Activated T-helper 17 cell treated with anti-CD3 and anti-CD28 coated beads, Interleukin-2, amount 50 U/mL, for 72 hours (primary cell): ENCODE measurements at regions not wholly inside any gene's neighbourhood (a gene's known extent, or its start where the extent isn't known, plus 50 kb on each side); places are given as distances from the start of the nearest gene placed in this dataset.
"Not testable (repeated sequence)": the region's sequence is repeated elsewhere in the genome, so short reads cannot be mapped to it uniquely, and the experiment has no call there.

ENCODE experiments used
- ATAC-seq: fragments of 150-1000 bp; cut with Tn5 transposase; replicated peaks from 2 replicates; pipeline ENCODE4 v1.10.0; 2021; ENCODE audit warnings: mild to moderate bottlenecking, moderate library complexity
- H3K27ac Mint-ChIP-seq: one replicate; pipeline ENCODE4 v1.8.0; 2022; ENCODE audit warnings: mixed read lengths
- H3K27me3 Mint-ChIP-seq: one replicate; pipeline ENCODE4 v1.8.0; 2022; ENCODE audit warnings: mixed read lengths
- H3K36me3 Mint-ChIP-seq: one replicate; pipeline ENCODE4 v1.8.0; 2022; ENCODE audit warnings: low read depth, mild to moderate bottlenecking, mixed read lengths
- H3K4me1 Mint-ChIP-seq: one replicate; pipeline ENCODE4 v1.8.0; 2022; ENCODE audit warnings: mixed read lengths
- H3K4me3 Mint-ChIP-seq: one replicate; pipeline ENCODE4 v1.8.0; 2022; ENCODE audit warnings: mild to moderate bottlenecking, mixed read lengths
- H3K9me3 Mint-ChIP-seq: one replicate; pipeline ENCODE4 v1.8.0; 2022; ENCODE audit warnings: mixed read lengths

GRCh38 chr4:27442146-27442545, 581.5 kb downstream of the STIM2 start:
- ATAC-seq = no peak
- H3K9me3 Mint-ChIP-seq = peaks cover 5% of the 10 kb centered on the region
- H3K4me1 Mint-ChIP-seq = no peaks in the 10 kb centered on the region
- no peak overlapping the region for H3K27ac Mint-ChIP-seq
- no peak overlapping the region for H3K4me3 Mint-ChIP-seq
- H3K36me3 Mint-ChIP-seq = no peaks in the 10 kb centered on the region
- no peaks in the 10 kb centered on the region for H3K27me3 Mint-ChIP-seq

DNA sequence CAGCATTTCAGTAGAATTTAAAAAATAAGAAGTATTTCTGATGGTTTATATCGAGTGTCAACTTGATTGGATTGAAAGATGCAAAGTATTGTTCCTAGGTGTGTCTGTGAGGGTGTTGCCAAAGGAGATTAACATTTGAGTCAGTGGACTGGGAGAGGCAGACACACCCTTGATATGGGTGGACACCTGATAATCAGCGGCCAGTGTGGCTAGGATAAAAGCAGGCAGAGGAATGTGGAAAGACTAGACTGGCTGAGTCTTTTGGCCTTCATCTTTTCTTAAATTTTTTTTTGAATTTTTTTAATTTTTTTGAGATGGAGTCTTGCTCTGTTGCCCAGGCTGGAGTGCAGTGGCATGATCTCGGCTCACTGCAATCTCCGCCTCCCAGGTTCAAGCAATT, 582.0 kb downstream of the STIM2 start:
- not testable (repeated sequence) for H3K27me3 Mint-ChIP-seq, H3K27ac Mint-ChIP-seq, H3K9me3 Mint-ChIP-seq, H3K4me3 Mint-ChIP-seq, H3K36me3 Mint-ChIP-seq, ATAC-seq, H3K4me1 Mint-ChIP-seq

- no peak for ATAC-seq
- Mint-ChIP-seq H3K9me3 (peaks cover 9% of the 10 kb centered on the region), H3K36me3 (no peaks in the 10 kb centered on the region), H3K4me3 (no peak overlapping the region), H3K4me1 (no peaks in the 10 kb centered on the region), H3K27me3 (no peaks in the 10 kb centered on the region), H3K27ac (no peak overlapping the region)
Observed at GRCh38 chr4:27463816-27464215, 603.2 kb downstream of the STIM2 start.

DNA sequence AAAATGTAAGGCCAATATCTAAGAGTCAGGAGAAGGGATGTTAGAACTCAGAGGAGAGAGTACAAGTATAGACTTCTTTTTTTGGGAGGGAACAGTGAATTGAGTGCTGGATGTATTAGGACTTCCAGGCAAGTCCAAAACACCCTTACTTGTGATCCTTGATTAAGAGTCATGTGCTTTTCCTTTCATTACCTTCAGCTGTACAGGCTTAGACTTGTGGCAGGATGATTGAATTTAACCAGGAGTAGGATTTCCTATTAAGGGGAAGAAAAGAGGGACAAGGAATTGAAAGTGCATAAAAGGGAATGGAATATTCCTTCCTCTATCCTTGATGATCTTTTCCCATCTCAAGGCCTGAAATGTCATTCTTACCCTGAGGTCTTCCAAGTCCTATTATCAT, 606.7 kb downstream of the STIM2 start:
- Mint-ChIP-seq H3K36me3 (no peaks in the 10 kb centered on the region), H3K27me3 (no peaks in the 10 kb centered on the region), H3K9me3 (peaks cover 5% of the 10 kb centered on the region), H3K4me3 (no peak overlapping the region), H3K4me1 (no peaks in the 10 kb centered on the region), H3K27ac (no peak overlapping the region)
- no peak for ATAC-seq

DNA sequence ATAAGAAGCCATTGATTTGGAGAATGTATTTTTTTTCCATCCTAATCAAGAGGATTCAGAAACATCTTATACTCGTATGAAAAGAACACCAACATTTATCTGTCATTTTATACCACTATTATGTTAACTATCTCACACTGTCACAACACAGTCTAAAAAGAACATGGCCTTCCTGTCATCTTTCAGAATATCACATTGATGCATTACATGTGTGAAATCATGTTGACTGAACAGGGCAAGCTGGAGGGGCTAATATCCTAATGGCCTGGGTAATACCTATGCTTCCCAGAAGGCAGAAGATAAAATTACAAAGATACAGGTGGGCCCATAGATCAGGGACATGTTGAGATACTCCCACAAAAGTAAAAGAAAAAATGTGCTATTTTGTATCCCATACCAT, 611.7 kb downstream of the STIM2 start:
- no peak overlapping the region for H3K4me3 Mint-ChIP-seq
- no peak for ATAC-seq
- no peaks in the 10 kb centered on the region for H3K36me3 Mint-ChIP-seq
- no peak overlapping the region for H3K27ac Mint-ChIP-seq
- H3K27me3 Mint-ChIP-seq = no peaks in the 10 kb centered on the region
- no peaks in the 10 kb centered on the region for H3K9me3 Mint-ChIP-seq
- H3K4me1 Mint-ChIP-seq = no peaks in the 10 kb centered on the region

DNA sequence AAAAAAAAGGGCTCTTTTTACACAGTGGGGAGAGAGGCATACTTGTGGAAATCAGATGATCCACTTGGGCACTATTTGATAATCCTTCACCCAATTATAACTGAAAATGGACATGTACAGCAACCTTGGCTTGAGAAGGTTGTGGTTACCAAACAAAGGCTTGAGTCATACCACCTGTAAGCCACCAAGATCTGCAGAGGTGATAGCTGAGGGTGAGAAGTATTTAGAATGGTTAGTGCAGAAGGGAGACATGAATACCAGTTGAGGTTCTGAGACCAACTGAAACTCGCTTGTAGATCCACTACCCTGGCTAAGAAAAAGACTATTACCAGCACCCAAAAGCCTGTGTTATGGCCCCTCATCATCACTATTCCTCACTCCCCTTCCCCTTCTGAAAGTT, 614.0 kb downstream of the STIM2 start:
- Mint-ChIP-seq H3K27me3 (no peaks in the 10 kb centered on the region), H3K36me3 (no peaks in the 10 kb centered on the region), H3K27ac (no peak overlapping the region), H3K4me3 (no peak overlapping the region), H3K9me3 (no peaks in the 10 kb centered on the region), H3K4me1 (no peaks in the 10 kb centered on the region)
- no peak for ATAC-seq

DNA sequence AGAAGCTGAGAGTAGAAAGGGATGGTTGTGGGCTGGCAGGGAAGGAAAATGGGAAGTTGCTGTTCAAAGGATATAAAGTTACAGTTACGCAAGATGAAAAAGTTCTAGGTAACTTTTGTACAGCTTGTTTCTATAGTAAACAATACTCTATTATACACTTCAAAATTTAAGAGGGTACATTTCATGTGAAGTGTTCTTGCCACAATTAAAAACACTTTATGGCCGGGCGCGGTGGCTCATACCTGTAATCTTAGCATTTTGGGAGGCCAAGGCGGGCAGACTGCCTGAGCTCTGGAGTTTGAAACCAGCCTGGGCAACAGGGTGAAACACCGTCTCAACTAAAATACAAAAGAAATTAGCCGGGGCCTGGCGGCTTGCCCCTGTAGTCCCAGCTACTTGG, 623.6 kb downstream of the STIM2 start:
- Mint-ChIP-seq H3K36me3 (no peaks in the 10 kb centered on the region), H3K4me3 (no peak overlapping the region), H3K9me3 (no peaks in the 10 kb centered on the region), H3K27ac (no peak overlapping the region), H3K27me3 (no peaks in the 10 kb centered on the region), H3K4me1 (no peaks in the 10 kb centered on the region)
- no peak for ATAC-seq

DNA sequence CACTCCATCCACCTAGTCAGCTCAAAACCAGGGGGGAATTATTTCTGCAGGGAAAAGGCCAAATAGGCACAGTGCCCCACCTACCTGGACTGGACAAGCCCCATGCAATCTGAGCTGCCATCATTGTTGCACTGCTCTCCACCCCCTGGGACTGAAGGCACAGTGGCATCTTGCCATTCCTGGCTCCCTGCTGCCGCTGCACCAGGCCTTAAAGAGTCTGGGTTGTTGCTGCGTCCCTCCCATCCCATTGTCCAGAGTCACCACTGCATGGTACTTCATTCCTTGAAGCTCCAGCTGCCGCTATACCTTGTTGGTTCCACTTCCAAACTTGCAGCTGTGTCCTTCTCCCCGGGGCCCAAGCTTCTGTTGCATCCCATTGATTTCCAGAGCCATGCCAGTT, 629.7 kb downstream of the STIM2 start:
- no peak for ATAC-seq
- Mint-ChIP-seq H3K27me3 (no peaks in the 10 kb centered on the region), H3K9me3 (no peaks in the 10 kb centered on the region), H3K27ac (no peak overlapping the region), H3K36me3 (no peaks in the 10 kb centered on the region), H3K4me3 (no peak overlapping the region), H3K4me1 (no peaks in the 10 kb centered on the region)

DNA sequence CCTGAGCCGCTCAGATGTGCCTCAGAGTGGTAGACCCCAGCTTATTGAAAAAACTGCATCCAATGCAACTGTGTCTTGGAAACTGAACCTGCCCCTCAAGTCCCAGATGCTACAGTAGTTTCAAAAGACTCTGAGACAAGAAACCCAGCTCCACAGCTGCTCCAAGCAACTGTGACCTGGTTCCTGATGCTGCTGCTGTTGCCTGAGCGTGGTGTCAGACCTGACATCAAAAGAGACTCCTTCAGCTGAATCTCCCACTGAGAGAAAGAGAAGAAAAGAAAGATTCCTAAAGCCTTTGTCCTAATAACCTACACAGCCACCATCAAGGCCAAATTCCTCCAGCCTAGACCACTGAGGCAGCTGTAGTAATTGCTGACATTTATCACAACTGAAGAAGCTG, 630.1 kb downstream of the STIM2 start:
- no peak overlapping the region for H3K27ac Mint-ChIP-seq
- H3K4me3 Mint-ChIP-seq = no peak overlapping the region
- no peak for ATAC-seq
- no peaks in the 10 kb centered on the region for H3K9me3 Mint-ChIP-seq
- H3K36me3 Mint-ChIP-seq = no peaks in the 10 kb centered on the region
- no peaks in the 10 kb centered on the region for H3K27me3 Mint-ChIP-seq
- no peaks in the 10 kb centered on the region for H3K4me1 Mint-ChIP-seq

- no peak for ATAC-seq
- Mint-ChIP-seq H3K4me1 (no peaks in the 10 kb centered on the region), H3K27me3 (no peaks in the 10 kb centered on the region), H3K4me3 (no peak overlapping the region), H3K27ac (no peak overlapping the region), H3K36me3 (no peaks in the 10 kb centered on the region), H3K9me3 (no peaks in the 10 kb centered on the region)
Observed at GRCh38 chr4:27506401-27506800, 645.8 kb downstream of the STIM2 start.

DNA sequence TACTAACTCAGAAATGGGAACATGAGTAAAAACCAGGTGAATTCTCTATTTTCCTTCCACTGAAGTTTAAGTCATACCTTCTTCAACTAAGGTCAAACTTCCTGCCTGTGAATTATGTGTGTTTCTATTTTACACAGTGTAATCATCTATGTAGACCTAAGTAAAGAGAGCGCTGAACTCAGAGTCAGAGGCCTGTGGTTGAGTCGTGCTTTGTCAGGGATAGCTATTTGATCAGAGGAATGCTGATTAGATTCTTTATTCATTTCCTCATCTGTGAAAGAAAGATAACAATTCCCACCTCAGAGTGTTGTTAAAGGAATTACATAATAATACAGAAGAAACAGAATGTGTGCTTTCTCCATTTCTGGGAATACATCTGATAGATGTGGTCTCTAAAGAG, 654.1 kb downstream of the STIM2 start:
- no peak for ATAC-seq
- Mint-ChIP-seq H3K9me3 (no peaks in the 10 kb centered on the region), H3K4me1 (no peaks in the 10 kb centered on the region), H3K27ac (no peak overlapping the region), H3K27me3 (no peaks in the 10 kb centered on the region), H3K36me3 (no peaks in the 10 kb centered on the region), H3K4me3 (no peak overlapping the region)

DNA sequence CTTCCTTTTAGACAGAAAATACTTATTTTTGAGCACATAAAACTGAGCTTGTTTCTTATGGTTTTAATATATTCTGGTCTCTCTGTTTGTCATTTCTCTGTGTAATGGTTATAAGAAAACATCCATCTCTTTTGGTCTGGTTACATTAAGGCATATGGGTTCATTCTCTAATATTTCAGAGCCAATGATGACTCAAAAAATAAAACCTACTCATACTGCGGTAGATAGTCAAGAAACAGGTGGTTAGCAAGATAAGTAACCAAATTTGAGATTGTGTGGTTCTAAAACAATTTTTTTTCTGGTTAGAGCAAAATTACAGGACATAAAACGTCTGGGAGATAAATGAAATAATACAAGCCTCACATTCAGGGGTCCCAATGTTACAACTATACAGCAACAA, 654.5 kb downstream of the STIM2 start:
- Mint-ChIP-seq H3K4me1 (no peaks in the 10 kb centered on the region), H3K27ac (no peak overlapping the region), H3K9me3 (no peaks in the 10 kb centered on the region), H3K27me3 (no peaks in the 10 kb centered on the region), H3K4me3 (no peak overlapping the region), H3K36me3 (no peaks in the 10 kb centered on the region)
- no peak for ATAC-seq

- H3K9me3 Mint-ChIP-seq = peaks cover 3% of the 10 kb centered on the region
- no peaks in the 10 kb centered on the region for H3K4me1 Mint-ChIP-seq
- ATAC-seq = no peak
- no peaks in the 10 kb centered on the region for H3K36me3 Mint-ChIP-seq
- no peak overlapping the region for H3K4me3 Mint-ChIP-seq
- H3K27ac Mint-ChIP-seq = no peak overlapping the region
- no peaks in the 10 kb centered on the region for H3K27me3 Mint-ChIP-seq
Observed at GRCh38 chr4:27518876-27519275, 658.2 kb downstream of the STIM2 start.

GRCh38 chr4:27524224-27524623, 663.6 kb downstream of the STIM2 start:
- Mint-ChIP-seq H3K4me1 (no peaks in the 10 kb centered on the region), H3K36me3 (no peaks in the 10 kb centered on the region), H3K4me3 (no peak overlapping the region), H3K9me3 (peaks cover 3% of the 10 kb centered on the region), H3K27ac (no peak overlapping the region), H3K27me3 (no peaks in the 10 kb centered on the region)
- ATAC-seq = no peak

DNA sequence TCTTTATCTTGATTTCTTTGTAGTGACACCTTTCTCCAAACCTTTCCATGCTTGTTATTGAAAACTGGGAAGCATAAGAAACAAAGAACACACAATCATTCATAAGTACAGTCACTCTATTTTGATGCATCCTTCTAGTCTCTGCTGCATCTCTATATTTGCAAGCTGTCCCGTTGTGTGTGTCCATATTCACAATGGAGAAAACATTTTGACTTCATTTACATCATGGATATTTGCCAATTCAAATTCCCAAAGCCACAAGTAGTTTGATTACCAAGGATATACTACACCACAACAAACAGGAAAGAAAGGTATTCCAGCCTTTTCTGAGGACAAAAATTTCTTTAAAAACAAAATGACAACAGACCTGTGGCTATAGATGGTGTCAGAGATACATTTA, 673.8 kb downstream of the STIM2 start:
- ATAC-seq = no peak
- Mint-ChIP-seq H3K27me3 (no peaks in the 10 kb centered on the region), H3K9me3 (peaks cover 21% of the 10 kb centered on the region), H3K4me1 (no peaks in the 10 kb centered on the region), H3K4me3 (no peak overlapping the region), H3K27ac (no peak overlapping the region), H3K36me3 (no peaks in the 10 kb centered on the region)

GRCh38 chr4:27568236-27568951, 707.8 kb downstream of the STIM2 start:
- Mint-ChIP-seq H3K36me3 (no peaks in the 10 kb centered on the region), H3K27ac (no peak overlapping the region), H3K27me3 (no peaks in the 10 kb centered on the region), H3K4me3 (no peak overlapping the region), H3K4me1 (no peaks in the 10 kb centered on the region), H3K9me3 (peaks cover 7% of the 10 kb centered on the region)
- no peak for ATAC-seq
